ENCODE measurements at regions not wholly inside any gene's neighbourhood (a gene's known extent, or its start where the extent isn't known, plus 50 kb on each side); places are given as distances from the start of the nearest gene placed in this dataset.

DNA sequence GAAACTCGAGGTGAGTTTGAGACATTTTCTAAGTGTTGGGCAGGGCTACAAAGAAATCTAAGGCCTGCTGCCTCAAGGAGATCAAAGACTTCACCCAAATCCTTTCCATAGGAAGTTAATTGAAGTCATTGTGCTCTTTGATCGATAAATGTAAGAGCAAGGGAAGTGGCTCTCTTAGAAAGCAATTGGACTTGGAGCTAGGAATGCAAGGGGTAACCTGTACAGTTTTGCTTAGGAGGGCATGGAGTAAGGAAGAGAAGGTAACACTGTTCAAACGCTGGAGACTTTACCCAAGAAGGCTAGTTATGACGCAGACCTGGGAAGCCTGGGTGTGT lies 418.0 kb upstream of the PROX1 start:
- FAIRE-seq (no peak), DNase-seq (no peak)
- Histone ChIP-seq H3K27ac (ENCODE audit: low read depth in 2 of 2, low read length in 2 of 2) (no peak overlapping the region), H3K27me3 (ENCODE audit: control insufficient read depth, insufficient read depth, low read length) (no peaks in the 10 kb centered on the region), H3K9ac (ENCODE audit: low read length in 3 of 3) (no peak overlapping the region), H3K9me3 (ENCODE audit: control insufficient read depth in 2 of 3, insufficient read depth in 1 of 3, low read length in 3 of 3) (no peaks in the 10 kb centered on the region), H3K4me1 (ENCODE audit: control insufficient read depth in 2 of 3, insufficient read depth in 2 of 3, low read depth in 1 of 3, low read length in 3 of 3) (no peaks in the 10 kb centered on the region), H3K4me3 (ENCODE audit: low read length in 3 of 3) (no peak overlapping the region), H3K36me3 (ENCODE audit: control insufficient read depth in 2 of 3, insufficient read depth in 3 of 3, low read length in 3 of 3) (no peaks in the 10 kb centered on the region)
- intact Hi-C loops (cut with DNase I): no loop called here
- TF ChIP-seq CTCF (IDR thresholded peaks at IDR 0.05; ENCODE audit: borderline replicate concordance, extremely low read depth, insufficient read depth): no peak

DNA sequence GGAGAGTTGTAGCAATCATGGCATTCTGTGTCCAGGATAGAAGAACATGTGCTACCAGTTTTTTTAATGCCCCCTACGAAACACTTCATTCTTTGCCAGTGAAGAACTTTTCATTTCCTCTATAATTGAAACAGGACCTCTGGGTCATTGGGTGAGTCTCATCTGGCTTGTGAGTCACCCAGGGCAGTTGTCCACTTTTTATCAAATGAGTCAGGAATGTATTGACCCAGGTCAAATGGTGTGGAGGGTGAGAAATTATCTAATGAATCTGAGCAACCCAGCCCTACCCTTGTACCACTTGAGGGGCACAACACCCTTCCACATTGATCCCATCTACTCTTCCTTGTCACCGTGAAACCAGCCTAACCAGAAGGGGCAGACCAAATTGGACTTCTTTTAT lies 417.3 kb upstream of the PROX1 start:
- no peaks in the 10 kb centered on the region for H3K4me1 ChIP-seq (ENCODE audit: control insufficient read depth in 2 of 3, insufficient read depth in 2 of 3, low read depth in 1 of 3, low read length in 3 of 3)
- H3K9me3 ChIP-seq (ENCODE audit: control insufficient read depth in 2 of 3, insufficient read depth in 1 of 3, low read length in 3 of 3): no peaks in the 10 kb centered on the region
- H3K27ac ChIP-seq (ENCODE audit: low read depth in 2 of 2, low read length in 2 of 2): no peak overlapping the region
- no peaks in the 10 kb centered on the region for H3K36me3 ChIP-seq (ENCODE audit: control insufficient read depth in 2 of 3, insufficient read depth in 3 of 3, low read length in 3 of 3)
- H3K27me3 ChIP-seq (ENCODE audit: control insufficient read depth, insufficient read depth, low read length): no peaks in the 10 kb centered on the region
- FAIRE-seq: no peak
- no peak overlapping the region for H3K4me3 ChIP-seq (ENCODE audit: low read length in 3 of 3)
- intact Hi-C loops (cut with DNase I): no loop called here
- TF ChIP-seq CTCF (IDR thresholded peaks at IDR 0.05; ENCODE audit: borderline replicate concordance, extremely low read depth, insufficient read depth): no peak
- no peak overlapping the region for H3K9ac ChIP-seq (ENCODE audit: low read length in 3 of 3)
- DNase-seq: no peak

DNA sequence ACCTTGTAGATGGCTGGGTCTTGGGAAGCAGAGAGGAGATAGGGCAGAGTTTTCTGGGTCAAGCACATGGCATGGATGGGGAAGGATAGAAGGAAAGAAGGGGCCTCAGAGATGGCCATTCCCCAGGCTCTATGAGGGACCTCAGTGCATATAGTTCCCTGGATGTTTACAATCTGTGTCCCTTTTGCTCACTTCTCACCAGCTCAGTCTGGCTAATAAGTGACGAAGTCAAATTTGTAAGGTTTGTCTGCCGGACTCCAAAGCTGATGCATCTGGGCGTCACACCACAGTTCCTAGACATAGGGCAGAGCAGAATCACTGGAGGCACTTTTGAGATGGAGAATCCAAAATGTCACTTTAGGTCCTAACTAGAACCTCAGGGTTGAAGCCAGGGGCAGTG lies 416.4 kb upstream of the PROX1 start:
- FAIRE-seq (no peak), DNase-seq (no peak)
- Histone ChIP-seq H3K4me3 (ENCODE audit: low read length in 3 of 3) (no peak overlapping the region), H3K27ac (ENCODE audit: low read depth in 2 of 2, low read length in 2 of 2) (no peak overlapping the region), H3K9ac (ENCODE audit: low read length in 3 of 3) (no peak overlapping the region), H3K4me1 (ENCODE audit: control insufficient read depth in 2 of 3, insufficient read depth in 2 of 3, low read depth in 1 of 3, low read length in 3 of 3) (no peaks in the 10 kb centered on the region), H3K36me3 (ENCODE audit: control insufficient read depth in 2 of 3, insufficient read depth in 3 of 3, low read length in 3 of 3) (no peaks in the 10 kb centered on the region), H3K9me3 (ENCODE audit: control insufficient read depth in 2 of 3, insufficient read depth in 1 of 3, low read length in 3 of 3) (no peaks in the 10 kb centered on the region), H3K27me3 (ENCODE audit: control insufficient read depth, insufficient read depth, low read length) (no peaks in the 10 kb centered on the region)
- intact Hi-C loops (cut with DNase I): no loop called here
- TF ChIP-seq CTCF (IDR thresholded peaks at IDR 0.05; ENCODE audit: borderline replicate concordance, extremely low read depth, insufficient read depth): no peak

- no peaks in the 10 kb centered on the region for H3K36me3 ChIP-seq (ENCODE audit: control insufficient read depth in 2 of 3, insufficient read depth in 3 of 3, low read length in 3 of 3)
- H3K27me3 ChIP-seq (ENCODE audit: control insufficient read depth, insufficient read depth, low read length): no peaks in the 10 kb centered on the region
- DNase-seq (no peak), FAIRE-seq (no peak)
- H3K9ac ChIP-seq (ENCODE audit: low read length in 3 of 3): no peak overlapping the region
- H3K4me3 ChIP-seq (ENCODE audit: low read length in 3 of 3): no peak overlapping the region
- H3K27ac ChIP-seq (ENCODE audit: low read depth in 2 of 2, low read length in 2 of 2): no peak overlapping the region
- H3K9me3 ChIP-seq (ENCODE audit: control insufficient read depth in 2 of 3, insufficient read depth in 1 of 3, low read length in 3 of 3): no peaks in the 10 kb centered on the region
- intact Hi-C loops (cut with DNase I): no loop called here
- no peak for TF ChIP-seq CTCF (IDR thresholded peaks at IDR 0.05; ENCODE audit: borderline replicate concordance, extremely low read depth, insufficient read depth)
- H3K4me1 ChIP-seq (ENCODE audit: control insufficient read depth in 2 of 3, insufficient read depth in 2 of 3, low read depth in 1 of 3, low read length in 3 of 3): no peaks in the 10 kb centered on the region
Measured at GRCh38 chr1:213571843-213572242, 415.9 kb upstream of the PROX1 start.

Data from kidney (tissue), 13 donors.